ENCODE measurements at regions not wholly inside any gene's neighbourhood (a gene's known extent, or its start where the extent isn't known, plus 50 kb on each side); places are given as distances from the start of the nearest gene placed in this dataset.

DNA sequence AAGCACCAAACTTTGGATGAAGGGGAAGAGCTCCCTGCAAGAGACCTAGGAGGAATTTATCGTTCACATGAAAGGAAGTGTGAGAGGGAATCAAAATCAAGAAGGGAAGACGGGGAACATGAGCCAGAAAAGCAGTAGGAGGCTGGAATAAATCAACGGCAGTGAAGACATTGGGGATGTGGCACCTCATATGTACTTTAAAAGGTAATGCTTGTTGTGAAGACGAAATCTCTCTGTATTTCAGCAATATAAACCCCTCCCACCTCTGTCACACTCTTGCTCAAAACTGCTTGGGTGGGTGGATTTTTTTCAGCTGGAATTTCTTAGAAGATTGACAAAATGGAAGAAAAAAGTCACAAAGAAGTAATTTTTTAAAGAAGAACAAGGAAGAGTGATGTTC, 243.5 kb downstream of the BUD13 start:
- DNase-seq: no peak

DNA sequence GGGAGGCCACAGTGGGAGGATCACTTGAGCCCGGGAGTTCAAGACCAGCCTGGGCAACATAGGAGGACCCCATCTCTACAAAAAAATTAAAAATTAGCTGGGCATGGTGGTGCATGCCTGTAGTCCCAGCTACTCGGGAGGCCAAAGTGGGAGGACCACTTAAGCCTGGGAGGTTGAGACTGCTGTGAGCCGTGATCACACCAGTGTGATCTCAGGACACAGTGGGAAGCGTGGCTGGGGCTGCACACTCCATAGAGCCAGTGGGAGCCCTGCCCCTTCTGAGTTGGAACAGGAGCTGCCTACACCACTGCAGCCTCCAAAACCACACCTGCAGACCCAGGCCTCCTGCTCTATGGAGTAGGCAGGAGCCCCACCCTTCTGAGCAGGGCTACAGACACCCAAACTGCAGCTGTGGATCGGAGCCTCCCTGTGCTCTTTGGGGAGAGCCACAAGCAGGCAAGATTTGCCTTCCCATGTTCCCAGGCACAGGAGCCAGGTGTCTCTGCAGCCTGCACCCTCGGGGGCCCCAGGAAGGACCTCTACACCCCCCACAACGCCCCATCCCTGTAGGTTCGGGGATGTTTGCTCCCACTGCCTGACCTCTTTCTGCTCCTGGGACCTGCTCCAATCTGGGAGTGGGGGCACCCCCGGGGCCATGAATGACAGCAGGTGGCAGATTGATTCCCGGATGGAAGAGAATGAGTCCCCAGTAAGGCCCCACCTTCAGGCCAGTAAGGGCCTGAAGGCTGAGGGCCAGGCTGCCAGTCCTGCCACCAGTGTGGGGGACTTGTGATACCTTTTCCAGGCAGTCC, 245.4 kb downstream of the BUD13 start:
- DNase-seq: no peak

DNA sequence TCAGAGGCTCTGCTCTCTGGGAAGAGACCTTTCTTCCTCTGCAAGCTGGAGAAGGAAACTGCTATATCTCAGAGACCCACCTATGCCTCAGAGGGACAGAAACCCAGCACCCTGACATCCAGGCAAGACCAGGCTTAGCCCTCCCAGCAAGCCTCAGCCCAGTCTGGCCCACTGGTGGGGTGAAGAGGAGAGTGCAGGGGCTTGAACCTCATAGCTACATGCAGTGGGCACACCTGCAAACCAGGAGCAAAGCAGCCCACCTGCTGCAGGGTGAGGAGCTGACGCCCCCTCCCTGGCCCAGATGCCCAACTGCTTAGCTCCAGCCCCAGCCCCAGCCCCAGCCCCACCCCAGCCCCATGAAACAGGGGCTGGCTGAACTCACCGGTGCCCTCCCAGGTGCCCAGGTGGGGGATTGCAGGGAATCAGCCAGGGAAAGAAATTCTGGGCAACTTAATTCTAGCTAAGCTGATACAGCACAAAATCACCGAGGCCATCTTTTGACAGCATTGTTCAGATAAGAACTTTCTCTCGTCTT, 246.8 kb downstream of the BUD13 start:
- DNase-seq: no peak

DNA sequence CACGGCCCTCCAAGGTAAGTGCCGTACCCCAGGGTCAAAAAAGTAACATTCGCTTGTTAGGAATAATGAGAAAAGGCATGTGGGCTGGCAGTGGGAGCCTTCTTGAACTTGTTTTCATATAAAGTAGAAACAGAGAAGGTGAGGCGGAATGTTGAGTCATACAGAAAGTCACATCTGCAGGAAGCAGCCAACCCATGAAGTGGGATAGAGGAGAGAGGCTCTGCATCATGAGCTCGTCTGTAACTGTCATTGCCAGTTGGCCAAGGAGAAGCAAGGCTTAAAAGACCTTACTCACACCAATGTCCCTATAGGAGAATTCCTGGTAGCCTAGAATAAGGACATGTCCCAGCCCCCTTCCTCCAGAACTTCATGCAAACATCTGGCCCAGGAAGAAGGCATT, 253.3 kb downstream of the BUD13 start:
- DNase-seq: no peak

DNA sequence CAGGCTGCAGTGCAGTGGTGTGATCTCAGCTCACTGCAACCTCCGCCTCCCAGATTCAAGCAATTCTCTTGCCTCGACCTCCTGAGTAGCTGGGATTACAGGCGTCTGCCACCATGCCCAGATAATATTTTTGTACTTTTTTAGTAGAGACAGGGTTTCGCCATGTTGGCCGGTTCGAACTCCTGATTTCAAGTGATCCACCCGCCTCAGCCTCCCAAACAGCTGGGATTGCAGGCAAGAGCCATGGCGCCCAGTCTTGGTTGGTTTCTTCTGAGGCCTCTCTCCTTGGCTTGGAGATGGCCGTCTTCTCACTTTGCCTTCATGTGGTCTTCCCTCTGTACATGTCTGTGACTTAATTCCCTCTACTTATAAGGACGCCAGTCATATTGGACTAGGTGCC, 254.6 kb downstream of the BUD13 start:
- no peak for DNase-seq

DNA sequence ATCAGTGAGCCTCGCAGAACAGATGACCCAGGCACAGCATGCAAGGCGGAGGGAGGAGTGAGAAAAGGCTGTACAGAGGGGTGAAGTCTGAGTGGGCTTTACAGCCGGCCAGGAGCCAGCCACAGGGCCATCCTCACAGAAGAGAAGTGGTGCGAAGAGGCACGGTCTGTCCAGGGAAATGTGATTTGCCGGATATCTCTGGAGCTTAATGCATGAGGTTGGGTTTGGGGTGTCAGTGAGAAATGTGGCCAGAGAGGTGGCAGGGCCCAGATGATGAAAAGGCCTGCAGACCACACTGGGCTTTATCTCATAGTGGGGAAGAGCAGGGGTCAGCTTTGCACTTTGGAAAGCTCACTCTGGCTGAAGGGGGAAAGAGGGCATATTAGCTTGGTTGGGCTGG, 255.2 kb downstream of the BUD13 start:
- no peak for DNase-seq

DNA sequence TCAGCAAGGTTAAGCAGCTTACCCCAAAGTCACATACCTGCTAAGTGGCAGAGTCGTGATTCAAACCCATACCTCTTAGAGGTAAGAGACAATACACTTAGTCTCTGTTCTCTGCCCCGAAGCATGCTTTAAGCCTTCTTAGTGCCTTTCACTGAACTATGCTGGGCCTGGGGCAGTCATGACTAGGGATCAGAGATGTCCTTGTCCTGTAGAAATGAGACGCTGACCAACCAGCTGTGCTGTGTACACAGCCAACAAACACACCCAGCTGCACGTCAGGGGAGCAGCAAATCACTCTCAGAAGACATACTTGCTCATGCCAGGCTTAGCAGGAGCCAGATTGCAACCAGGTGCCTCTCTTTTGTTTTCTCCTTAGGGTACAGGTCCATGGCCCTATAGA, 255.7 kb downstream of the BUD13 start:
- no peak for DNase-seq

DNA sequence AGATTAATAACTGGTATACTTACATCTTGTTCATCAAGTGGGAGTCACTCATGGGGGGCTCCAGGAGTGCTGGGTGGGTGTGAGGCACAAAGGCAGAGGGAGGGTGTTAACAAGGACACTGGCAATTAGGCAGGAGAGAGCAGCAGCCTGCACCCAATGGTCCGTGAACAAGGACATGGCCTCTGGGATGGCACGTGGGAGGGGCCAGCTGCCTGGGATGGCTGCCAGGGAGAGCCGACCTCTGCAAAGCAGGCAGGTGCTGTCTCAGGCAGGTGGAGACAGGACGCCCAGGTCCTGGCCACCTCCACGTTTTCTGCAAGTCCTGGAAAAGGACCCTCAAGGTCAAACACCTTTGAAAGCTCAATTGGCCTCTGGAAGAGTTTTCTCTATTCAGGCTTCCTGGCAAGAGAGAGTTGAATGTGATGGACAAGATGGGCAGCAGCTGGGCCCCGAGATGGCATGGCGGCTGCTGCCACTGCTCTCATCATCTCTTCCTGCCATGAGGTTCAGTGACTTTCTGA, 257.1 kb downstream of the BUD13 start:
- no peak for DNase-seq

DNA sequence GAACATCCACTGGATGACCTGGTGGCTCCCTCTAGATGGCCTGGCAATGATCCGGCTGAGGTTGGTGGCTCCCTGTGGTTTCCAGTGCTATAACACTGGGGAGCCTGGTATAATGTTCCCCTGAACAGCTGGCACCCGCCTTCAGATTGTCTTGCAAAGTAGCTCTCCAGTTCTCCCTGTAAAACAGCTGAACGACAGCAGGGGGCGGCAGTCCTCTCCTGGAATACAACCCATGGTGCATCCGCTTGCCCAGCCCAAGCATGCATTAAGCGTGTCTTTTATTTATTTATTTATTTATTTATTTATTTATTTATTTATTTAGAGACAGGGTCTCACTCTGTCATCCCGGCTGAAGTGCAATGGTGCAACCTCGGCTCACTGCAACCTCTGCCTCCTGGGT, 258.9 kb downstream of the BUD13 start:
- no peak for DNase-seq

DNA sequence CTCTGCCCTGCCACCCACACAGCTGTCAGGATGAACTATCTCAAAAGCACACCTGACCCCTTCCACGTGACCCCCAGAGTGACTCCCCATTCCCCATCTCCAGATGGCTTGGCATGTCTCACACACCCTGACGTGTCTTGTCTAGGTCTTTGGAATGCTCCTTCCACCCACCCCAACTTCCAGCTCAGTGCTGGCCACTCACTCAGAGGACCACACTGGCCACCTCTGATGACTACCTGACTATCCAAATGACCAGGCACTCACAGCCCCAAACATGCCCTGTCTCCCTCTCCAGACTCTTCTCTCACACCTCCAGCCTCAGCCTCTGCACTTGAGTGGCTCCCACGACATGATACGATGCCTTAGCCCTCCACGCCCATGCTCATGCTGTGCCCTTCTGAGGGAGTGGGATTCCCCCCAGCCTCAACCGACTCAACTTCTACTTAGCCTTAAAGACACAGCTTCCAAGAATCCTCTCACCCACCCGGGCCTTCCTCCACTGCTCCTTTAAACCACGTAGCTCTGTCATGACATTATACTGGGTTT, 259.4 kb downstream of the BUD13 start:
- DNase-seq: no peak

DNA sequence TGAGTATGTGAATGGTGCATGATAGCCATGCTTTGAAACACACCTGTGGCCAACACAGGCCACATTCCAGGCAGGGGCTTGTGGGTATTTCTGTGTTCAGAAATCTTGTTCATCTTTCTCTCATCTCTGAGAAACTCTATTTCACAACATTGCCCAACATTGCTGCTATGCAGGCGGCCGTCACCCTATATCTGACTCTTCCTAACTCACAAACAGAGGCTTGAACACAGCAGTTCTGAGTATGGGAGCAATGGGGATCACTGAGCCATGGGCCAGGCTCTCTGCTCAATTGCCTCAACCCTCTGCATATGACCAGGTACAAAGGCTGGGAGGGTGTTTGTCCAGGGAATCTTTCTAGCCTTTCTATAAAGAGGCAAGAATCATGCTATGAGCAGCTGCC, 259.9 kb downstream of the BUD13 start:
- DNase-seq: no peak

DNA sequence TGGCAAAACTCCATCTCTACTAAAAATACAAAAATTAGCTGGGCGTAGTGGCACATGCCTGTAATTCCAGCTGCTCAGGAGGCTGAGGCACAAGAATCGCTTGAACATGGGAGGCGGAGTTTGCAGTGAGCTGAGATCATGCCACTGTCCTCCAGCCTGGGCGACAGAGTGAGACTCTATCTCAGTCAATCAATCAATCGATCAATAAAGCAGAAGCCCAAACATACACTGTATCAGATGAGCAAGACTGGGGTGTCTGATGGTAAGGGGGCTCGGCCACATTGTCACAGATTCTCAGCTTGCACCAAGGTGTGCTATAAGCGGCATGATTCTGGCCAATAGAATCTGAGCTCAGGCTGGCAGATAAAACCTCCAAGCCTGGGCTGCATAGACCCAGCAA, 261.1 kb downstream of the BUD13 start:
- DNase-seq: no peak

DNA sequence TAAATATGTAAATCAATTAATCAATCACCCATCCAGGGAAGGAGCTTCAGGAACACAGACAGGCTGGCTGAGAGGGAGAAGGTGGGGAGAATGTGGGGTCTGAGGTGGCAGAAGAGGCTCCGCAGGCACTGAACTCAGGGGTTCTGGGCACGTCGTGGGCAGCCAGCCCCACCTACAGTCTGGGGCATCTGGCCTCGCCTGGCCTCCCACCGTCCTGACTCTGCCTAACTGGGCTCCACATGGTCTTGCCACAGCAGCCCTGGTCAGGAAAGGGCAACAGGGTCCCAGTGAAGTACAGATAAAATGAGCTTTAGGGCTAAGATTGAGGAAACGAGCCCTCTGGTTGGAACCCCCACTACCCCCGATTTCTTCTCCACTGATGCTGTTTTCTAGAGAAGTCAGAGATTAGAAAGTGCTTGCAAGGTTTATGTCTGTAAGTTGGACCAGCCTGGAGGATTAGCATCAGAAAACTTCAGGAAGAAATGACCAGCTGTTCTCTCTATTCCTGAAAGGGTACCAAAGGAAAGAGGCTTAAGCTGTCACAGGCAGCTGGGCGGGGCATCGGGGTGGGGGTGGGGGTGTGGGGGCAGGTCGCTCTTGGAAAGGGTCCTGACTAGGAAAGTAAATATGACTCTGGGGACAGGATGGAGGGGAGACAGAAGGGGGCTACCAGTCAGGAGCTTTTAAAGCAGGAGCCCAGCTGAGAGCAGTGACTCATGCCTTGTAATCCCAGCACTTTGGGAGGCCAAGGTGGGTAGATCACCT, 261.7 kb downstream of the BUD13 start:
- DNase-seq: no peak

DNA sequence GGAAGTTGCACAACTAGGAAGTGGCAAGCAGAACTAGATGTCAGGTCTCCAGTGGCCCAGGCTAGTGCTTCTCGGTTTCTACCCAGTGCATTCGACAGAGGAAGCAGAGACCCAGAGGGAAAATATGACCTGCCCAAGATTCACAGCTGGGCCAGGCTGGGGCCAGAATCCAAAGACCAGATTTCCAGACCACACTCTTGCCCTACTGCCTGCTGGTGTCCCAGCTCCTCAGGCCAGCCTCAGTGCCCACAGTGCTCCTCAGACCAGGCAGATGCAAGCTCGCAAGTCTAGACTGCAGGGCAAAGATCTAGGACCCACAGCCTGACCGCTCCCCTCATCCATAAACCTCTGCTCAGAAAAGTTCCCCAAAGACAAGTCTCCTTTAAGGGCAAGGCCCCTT, 262.6 kb downstream of the BUD13 start:
- DNase-seq: no peak

DNA sequence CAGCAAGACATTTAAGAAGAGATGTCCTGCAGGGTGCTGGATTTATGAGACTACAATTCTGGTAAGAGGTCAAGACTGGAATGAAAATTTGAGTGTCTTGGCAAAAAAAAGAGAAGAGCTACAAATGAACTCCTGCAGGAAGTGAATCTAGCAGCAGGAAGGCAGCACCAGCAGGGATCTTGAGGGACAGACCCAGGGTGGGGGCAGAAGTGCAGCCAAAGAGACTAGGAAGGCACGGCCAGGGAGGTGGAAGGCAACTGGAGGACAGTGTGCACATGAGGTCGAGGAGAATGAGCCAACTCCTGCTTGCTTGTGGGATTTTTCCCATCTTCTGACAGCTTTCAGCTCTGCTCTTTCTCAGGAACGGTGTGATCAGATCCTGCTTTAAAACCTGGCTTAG, 263.2 kb downstream of the BUD13 start:
- no peak for DNase-seq

DNA sequence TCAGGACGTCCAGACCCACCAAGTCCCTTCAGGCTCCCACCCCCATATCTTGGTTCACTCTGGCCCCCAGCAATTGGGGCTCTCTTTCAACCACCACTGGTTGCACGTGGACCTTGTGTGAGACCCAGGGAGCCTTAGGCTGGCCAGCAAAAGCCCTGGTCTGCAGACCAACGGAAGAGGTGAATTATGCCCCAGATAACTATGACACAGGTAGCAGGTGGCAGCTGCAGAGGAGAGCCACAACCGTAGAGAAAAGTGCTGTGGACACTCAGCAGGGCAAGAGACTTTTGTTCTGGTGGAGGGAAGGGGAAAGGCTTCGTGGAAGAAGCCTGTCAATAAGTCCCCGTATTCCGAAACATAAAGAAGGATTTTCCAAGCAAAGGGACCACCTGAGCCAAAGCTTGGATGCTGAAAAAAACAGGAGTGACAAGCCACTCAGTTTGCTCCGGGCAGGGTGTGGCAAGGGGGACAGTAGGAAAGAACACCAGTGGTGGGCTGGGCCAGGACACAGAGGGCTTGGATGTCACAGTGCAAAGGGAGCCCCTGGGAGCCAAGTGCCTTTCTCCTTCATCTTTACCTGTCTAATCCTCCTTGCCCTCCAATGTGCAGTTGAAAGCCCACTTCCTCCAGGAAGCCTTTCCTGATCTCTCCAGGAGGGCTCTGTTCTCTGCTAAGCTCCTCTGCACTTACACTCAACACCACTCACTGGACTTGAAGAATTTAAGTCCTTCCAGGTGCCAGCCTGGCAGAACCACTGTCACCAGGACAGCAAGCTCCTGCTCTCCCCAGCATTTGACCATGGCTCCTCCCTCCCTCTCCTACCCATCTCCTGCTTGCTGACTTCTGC, 264.7 kb downstream of the BUD13 start:
- DNase-seq: no peak

DNA sequence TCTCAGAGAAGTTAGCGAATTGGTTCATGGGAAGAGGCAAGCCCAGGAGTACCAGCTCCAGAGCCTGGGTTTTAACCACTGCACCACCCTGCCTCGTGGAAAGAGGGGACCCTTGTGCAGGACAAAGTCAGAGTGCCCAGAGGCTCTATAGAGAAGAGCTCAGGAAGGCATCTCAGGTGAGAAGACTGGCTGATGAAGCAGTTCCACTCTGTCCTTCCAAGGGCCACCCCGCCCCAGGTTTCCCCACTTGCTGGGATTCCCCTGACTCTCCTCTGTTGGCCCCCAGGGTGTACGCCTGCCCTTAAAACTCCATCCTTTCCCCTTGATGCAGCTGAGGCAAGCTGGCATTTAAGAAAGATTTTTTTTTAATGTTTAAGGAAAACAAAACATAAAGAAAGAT, 265.8 kb downstream of the BUD13 start:
- DNase-seq: no peak

DNA sequence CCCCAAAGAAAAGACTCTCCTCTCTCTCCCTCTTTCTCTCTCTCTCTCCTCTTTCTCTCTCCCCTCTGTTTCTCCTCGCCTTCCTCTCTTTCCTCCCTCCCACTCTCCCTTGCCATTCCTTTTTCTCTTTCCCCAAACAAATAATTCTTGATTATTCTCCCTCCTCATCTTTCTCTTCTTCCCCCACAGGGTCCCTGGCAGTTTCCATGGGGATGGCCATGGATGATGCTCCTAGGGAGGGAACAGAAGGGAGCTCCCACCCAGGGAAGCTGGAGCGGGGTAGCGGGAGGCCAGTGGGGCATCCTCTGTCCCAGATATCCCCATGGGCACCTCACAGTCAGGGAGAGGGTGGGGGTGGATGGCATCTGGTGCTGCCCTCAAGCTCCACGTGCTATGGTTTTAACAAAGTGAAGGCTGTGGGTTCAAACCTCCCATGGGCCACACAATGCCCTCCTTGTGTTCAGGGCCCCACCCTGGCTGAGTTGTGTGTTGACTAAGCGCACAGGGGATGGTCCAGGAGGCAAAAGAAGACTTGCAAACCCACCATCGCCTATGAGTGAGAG, 266.4 kb downstream of the BUD13 start:
- DNase-seq: no peak

DNA sequence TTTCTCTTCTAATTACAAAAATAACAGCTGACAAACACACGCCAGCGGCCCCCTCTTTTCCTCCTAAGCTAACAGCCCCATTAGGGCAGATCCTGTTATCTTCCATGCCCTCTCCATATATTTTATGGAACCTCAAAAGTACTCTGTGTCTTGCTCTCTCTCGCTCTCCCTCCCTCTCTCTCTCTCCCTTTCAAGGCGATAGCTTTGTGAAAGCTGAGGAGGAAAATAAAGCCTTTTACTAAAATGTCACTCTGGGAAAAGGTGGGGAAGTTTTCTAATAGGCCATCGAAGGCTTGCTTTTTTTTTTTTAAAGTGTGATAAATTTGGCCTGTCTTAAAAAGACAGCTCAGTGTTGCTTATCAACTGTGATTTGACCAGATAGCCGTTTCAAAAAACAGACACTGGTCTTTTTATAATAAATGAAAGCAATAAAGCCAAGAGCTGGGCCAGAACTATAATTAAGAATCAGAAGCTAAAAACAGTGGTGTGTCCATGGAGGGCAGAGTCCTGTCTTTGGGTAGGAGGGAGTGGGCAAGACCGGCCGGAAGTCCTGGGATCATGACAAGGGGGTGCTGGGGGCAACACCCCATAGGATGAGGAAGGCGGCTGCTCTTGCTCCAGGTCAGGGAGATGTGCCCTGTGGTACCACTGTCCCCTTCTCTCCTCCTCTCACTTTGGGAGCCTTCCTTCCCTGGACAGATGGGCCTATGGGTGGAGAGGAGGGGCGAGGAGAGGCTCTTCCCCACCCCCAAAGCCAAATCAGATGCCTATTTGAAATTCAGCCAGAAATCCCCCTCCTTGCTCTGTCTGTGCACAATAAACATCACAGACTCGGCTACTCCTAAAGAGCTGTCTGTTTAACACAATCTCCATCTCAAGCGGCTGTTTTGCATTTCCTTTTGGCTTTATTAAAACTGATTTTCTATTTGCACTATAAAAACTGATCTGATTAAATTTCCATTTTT, 267.2 kb downstream of the BUD13 start:
- DNase-seq: no peak

DNA sequence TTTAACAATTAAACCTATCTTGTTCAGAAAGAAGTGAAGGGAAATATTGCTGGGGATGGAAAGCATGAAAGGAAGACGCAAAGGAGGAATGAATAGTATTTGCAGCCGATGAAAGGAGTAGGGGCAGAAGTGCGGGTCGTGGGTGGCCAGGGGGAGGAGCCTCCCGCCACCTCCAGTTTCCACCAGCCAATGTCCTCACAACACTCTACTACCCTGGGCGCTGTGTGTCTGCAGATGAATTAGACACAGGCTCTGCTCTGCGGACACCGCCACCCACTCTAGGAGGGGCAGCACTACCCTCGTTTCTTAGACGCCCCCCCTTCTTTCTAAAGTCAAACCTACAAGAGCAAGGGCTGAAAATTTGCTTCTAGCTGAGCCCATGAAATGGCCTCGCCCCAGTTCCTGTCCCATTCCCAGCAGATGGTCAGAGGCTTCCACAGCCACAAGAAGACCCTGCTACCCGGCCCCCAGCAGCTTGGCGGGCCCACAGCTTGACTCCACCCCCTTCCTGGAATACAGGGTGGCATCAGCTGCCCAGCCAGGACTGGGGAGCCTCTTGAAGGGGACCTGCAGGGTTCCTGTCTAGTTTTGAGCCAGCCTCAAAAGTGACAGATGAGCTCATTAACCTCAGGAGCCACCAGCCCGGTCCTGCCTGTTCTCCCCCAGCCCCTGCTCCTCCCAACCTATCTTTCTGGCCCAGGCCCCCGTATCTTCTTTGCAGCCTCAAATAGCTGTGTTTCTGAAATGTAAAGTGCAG, 268.1 kb downstream of the BUD13 start:
- no peak for DNase-seq

Measured in T1000 (cell line).